ENCODE measurements at regions not wholly inside any gene's neighbourhood (a gene's known extent, or its start where the extent isn't known, plus 50 kb on each side); places are given as distances from the start of the nearest gene placed in this dataset.

GRCh38 chr12:127722611-127723010, 544.4 kb upstream of the TMEM132C start:
- Histone ChIP-seq H3K9me3 (ENCODE audit: control insufficient read depth, low read depth, low read length) (no peaks in the 10 kb centered on the region), H3K27ac (ENCODE audit: insufficient read length, low read depth, low read length) (no peak overlapping the region), H2BK12ac (ENCODE audit: insufficient read length, low read depth, low read length) (no peak overlapping the region), H4K8ac (replicated peaks; ENCODE audit: insufficient read length, low read depth, low read length) (no peak overlapping the region), H3K79me1 (ENCODE audit: insufficient read depth, low read depth, low read length, poor library complexity, severe bottlenecking) (no peaks in the 10 kb centered on the region), H2BK120ac (ENCODE audit: low read depth, low read length, poor library complexity, severe bottlenecking) (no peak overlapping the region), H2BK15ac (ENCODE audit: low read depth, low read length) (no peak overlapping the region), H3K23me2 (ENCODE audit: insufficient read length, low read depth, low read length, poor library complexity, severe bottlenecking) (no peaks in the 10 kb centered on the region), H3K4me1 (ENCODE audit: insufficient read depth, low read length) (no peaks in the 10 kb centered on the region), H3K4ac (ENCODE audit: low read depth, low read length) (no peak overlapping the region), H4K5ac (ENCODE audit: insufficient read length, low read depth, low read length) (no peak overlapping the region), H2BK5ac (ENCODE audit: insufficient read length, low read length) (no peak overlapping the region), H2BK20ac (ENCODE audit: low read depth, low read length, poor library complexity, severe bottlenecking) (no peak overlapping the region), H3K4me2 (ENCODE audit: insufficient read depth, insufficient read length, low read length) (no peak overlapping the region), H3K56ac (ENCODE audit: insufficient read length, low read depth, low read length) (no peak overlapping the region), H4K91ac (ENCODE audit: insufficient read length, low read depth, low read length) (no peak overlapping the region), H3K9ac (ENCODE audit: extremely low read depth, insufficient read length, low read length) (no peak overlapping the region), H3K27me3 (ENCODE audit: insufficient read depth, low read length) (no peaks in the 10 kb centered on the region), H3K14ac (ENCODE audit: insufficient read depth, low read length) (no peak overlapping the region), H3T11ph (ENCODE audit: low read length) (no peak overlapping the region), H3K23ac (ENCODE audit: insufficient read length, low read depth, low read length) (no peak overlapping the region), H2AFZ (ENCODE audit: low read length) (no peak overlapping the region), H3K79me2 (ENCODE audit: insufficient read depth, low read length) (no peaks in the 10 kb centered on the region), H4K20me1 (ENCODE audit: control insufficient read depth, insufficient read depth, insufficient read length) (no peaks in the 10 kb centered on the region), H3K18ac (ENCODE audit: insufficient read length, low read depth, low read length) (no peak overlapping the region), H2AK5ac (ENCODE audit: insufficient read length, low read length) (no peak overlapping the region)
- Mint-ChIP-seq H3K4me3 (no peak overlapping the region), H3K9me3 (no peaks in the 10 kb centered on the region), H3K27me3 (ENCODE audit: low read depth) (peaks cover 2% of the 10 kb centered on the region; the same call in 1 of the 2 replicates), H3K36me3 (ENCODE audit: insufficient read depth in 1 of 3, low read depth in 3 of 3) (no peaks in the 10 kb centered on the region), H3K27ac (no peak overlapping the region; a peak in 1 of 7 replicates), H3K4me1 (peaks cover 2 to 14% of the 10 kb centered on the region in 2 experiments; a peak in 3 of 4 replicates)
- no peak for TF ChIP-seq CTCF (conservative IDR thresholded peaks at IDR 0.05)
- no peak for DNase-seq
- no CpG with 5 or more reads among the region's 5 CpGs for WGBS (ENCODE audit: extremely low coverage, insufficient read length, low lambda C conversion rate)

Measured in H9 (cell line).